ENCODE measurements at regions not wholly inside any gene's neighbourhood (a gene's known extent, or its start where the extent isn't known, plus 50 kb on each side); places are given as distances from the start of the nearest gene placed in this dataset.

DNA sequence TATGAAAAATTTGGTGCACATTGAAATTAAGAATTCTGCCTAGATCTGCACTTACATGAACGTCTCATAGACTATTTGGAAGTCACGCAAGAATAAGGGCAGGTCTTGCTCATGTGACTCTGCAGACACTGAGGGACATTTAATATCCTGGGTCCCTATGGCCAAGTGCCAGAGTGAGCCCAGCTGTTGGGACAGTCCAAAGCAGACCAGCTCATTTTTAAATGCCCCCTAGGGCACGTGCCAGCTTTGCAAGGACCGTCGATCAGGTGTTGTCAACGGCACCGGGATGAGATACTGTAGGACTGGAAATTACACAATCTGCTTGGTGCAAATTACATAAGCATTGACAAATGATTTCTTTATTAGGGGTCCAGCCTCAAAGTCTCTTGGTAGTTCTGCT lies 293.6 kb downstream of the TEX29 start:
- Histone ChIP-seq H3K27me3 (no peaks in the 10 kb centered on the region), H3K4me3 (no peak overlapping the region), H3K9me3 (no peaks in the 10 kb centered on the region), H3K4me1 (ENCODE audit: insufficient read depth) (no peaks in the 10 kb centered on the region), H3K36me3 (no peaks in the 10 kb centered on the region), H3K27ac (no peak overlapping the region)
- intact Hi-C loops (cut with DNase I) = no loop called here
- 71 to 81% (median 77%) methylated on average over 7 of the region's 7 CpGs for WGBS, 3 donors
- no peak for DNase-seq
- TF ChIP-seq POLR2A (IDR thresholded peaks at IDR 0.05) (no peak), EP300 (IDR thresholded peaks at IDR 0.05) (no peak)
- TF ChIP-seq, protein P1, sequence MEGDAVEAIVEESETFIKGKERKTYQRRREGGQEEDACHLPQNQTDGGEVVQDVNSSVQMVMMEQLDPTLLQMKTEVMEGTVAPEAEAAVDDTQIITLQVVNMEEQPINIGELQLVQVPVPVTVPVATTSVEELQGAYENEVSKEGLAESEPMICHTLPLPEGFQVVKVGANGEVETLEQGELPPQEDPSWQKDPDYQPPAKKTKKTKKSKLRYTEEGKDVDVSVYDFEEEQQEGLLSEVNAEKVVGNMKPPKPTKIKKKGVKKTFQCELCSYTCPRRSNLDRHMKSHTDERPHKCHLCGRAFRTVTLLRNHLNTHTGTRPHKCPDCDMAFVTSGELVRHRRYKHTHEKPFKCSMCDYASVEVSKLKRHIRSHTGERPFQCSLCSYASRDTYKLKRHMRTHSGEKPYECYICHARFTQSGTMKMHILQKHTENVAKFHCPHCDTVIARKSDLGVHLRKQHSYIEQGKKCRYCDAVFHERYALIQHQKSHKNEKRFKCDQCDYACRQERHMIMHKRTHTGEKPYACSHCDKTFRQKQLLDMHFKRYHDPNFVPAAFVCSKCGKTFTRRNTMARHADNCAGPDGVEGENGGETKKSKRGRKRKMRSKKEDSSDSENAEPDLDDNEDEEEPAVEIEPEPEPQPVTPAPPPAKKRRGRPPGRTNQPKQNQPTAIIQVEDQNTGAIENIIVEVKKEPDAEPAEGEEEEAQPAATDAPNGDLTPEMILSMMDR (IDR thresholded peaks at IDR 0.05) = no peak

DNA sequence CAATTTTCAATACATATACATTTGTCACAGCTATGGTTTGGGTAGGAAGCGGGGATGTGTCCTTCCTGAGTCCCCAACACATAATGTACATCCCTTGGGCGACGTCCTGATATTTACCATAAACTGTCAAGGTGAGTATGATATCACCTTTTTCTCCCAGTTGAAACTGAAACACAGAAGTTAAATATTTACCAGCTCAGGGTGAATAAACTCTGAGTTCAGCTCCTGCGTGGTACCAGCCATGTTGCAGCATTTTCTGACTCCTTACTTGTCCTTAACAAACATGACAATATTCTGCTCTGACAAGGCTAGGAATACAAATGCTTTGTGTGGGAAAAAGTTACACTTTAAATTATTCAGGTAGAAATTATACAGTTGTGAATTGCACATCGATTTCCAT lies 294.2 kb downstream of the TEX29 start:
- Histone ChIP-seq H3K9me3 (no peaks in the 10 kb centered on the region), H3K27me3 (no peaks in the 10 kb centered on the region), H3K27ac (no peak overlapping the region), H3K4me3 (no peak overlapping the region), H3K4me1 (ENCODE audit: insufficient read depth) (no peaks in the 10 kb centered on the region), H3K36me3 (no peaks in the 10 kb centered on the region)
- WGBS, 3 donors = 76 to 90% (median 78%) methylated on average over 5 of the region's 5 CpGs
- no peak for DNase-seq
- TF ChIP-seq, protein P1 (IDR thresholded peaks at IDR 0.05) = no peak
- TF ChIP-seq EP300 (IDR thresholded peaks at IDR 0.05) (no peak), POLR2A (IDR thresholded peaks at IDR 0.05) (no peak)
- intact Hi-C loops (cut with DNase I) = no loop called here

DNA sequence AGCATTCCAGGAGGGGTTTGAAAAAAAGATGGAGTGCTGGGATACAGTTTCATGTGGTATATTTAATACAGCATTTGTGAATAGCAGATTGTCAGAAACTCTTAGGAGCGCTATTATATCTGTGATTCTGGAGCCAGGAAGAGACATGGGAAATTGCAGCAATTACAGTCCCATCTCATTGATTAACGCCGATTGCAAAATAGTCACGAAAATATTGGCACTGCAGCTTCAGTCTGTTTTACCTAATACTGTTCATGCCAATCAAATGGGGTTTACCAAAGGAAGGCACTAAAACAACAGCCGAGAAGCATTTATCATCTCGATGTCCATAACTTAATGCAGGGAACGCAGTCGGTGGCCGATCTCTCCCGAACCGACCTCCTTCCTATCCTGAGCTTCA lies 295.8 kb downstream of the TEX29 start:
- no peak overlapping the region for H3K4me3 ChIP-seq
- no peak overlapping the region for H3K27ac ChIP-seq
- H3K36me3 ChIP-seq = no peaks in the 10 kb centered on the region
- intact Hi-C loops (cut with DNase I) = no loop called here
- no peak for TF ChIP-seq POLR2A (IDR thresholded peaks at IDR 0.05)
- TF ChIP-seq EP300 (IDR thresholded peaks at IDR 0.05) = no peak
- TF ChIP-seq, protein P1 (IDR thresholded peaks at IDR 0.05) = no peak
- DNase-seq = no peak
- H3K4me1 ChIP-seq (ENCODE audit: insufficient read depth) = no peaks in the 10 kb centered on the region
- no peaks in the 10 kb centered on the region for H3K9me3 ChIP-seq
- 86 to 90% (median 87%) methylated on average over 11 of the region's 11 CpGs for WGBS, 3 donors
- no peaks in the 10 kb centered on the region for H3K27me3 ChIP-seq

DNA sequence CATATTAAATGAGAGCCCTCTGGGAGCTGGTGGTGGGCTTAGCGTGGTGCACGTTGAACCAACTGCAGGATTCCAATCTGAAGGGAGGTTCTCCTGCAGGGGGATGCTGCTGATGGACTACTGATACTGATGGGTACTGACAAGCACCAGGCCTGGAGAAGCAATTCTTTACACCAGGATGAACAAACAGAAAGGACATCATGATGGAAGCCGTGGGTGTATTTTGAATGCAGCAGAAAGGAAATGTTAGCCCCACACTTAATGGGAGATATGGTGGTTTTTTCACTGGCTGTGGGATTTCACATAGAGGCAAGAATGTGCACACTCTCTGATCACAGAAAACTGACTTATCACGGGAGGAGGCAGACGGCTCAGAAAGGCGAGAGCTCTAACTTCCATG lies 299.7 kb downstream of the TEX29 start:
- 75 to 81% (median 80%) methylated on average over 6 of the region's 6 CpGs for WGBS, 3 donors
- no peak overlapping the region for H3K27ac ChIP-seq

More for the DNA sequence above, 299.7 kb downstream of the TEX29 start:
- intact Hi-C loops (cut with DNase I) = loop anchor here in 1 of 4 donors (2.0 kb wide), 1 partner anchor 53 kb away; no protein-coding TSS in a partner anchor
- no peak for TF ChIP-seq EP300 (IDR thresholded peaks at IDR 0.05)
- TF ChIP-seq, protein P1 (IDR thresholded peaks at IDR 0.05) = no peak
- TF ChIP-seq POLR2A (IDR thresholded peaks at IDR 0.05) = no peak
- Histone ChIP-seq H3K4me3 (no peak overlapping the region), H3K4me1 (ENCODE audit: insufficient read depth) (no peaks in the 10 kb centered on the region), H3K36me3 (no peaks in the 10 kb centered on the region), H3K9me3 (no peaks in the 10 kb centered on the region), H3K27me3 (no peaks in the 10 kb centered on the region)
- DNase-seq = no peak

Data from ovary (tissue), 7 donors.